ENCODE measurements at regions not wholly inside any gene's neighbourhood (a gene's known extent, or its start where the extent isn't known, plus 50 kb on each side); places are given as distances from the start of the nearest gene placed in this dataset.

DNA sequence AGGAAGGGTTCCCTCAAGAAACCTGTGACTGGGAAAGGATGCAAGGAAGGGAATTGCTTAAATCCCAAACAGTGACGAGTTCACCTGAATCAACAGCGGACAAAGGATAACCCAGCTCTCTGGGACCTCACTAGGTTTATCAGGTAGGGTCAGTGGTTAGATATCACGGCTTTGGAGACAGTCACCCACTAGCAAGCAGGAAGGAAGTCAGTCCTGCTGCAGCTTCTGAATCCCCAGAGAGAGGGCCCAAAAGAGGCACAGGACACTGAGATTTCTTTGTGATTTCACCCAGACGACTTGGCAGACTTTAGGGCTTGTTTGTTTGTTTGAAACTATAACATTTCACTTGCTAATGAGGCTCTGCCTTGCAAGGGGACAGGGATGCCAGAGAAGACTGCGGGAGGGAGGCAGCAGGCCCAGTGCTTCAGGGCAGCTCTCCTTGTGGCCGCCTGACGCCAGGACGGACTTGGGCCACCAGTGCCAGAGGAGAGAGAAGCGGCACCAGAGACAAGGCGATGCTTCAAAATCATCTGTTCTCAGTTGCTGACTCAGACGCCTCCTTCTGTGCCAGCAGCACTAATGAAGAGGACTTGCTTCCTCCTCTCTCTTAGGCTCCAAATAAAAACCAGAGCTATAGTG, 275.6 kb upstream of the SLC30A5 start:
- H4K20me1 ChIP-seq (ENCODE audit: insufficient read depth, low read length): no peaks in the 10 kb centered on the region
- H3K4me1 ChIP-seq (ENCODE audit: control insufficient read depth in 1 of 2, insufficient read depth in 2 of 2, low read length in 2 of 2): no peaks in the 10 kb centered on the region
- no peak overlapping the region for H3K27ac ChIP-seq (ENCODE audit: low read depth in 1 of 2, low read length in 2 of 2)
- no peak overlapping the region for H3K27ac Mint-ChIP-seq
- peaks cover 0 to 11% (median 8%) of the 10 kb centered on the region in 7 donors for H3K9me3 Mint-ChIP-seq
- intact Hi-C loops (cut with micrococcal nuclease): no loop called here
- H3K27me3 Mint-ChIP-seq (ENCODE audit: low read depth in 3 of 3): peaks cover 1 to 3% (median 2%) of the 10 kb centered on the region in 3 donors
- H2AFZ ChIP-seq (ENCODE audit: insufficient read depth, low read depth, low read length, poor library complexity, severe bottlenecking): no peak overlapping the region
- TF ChIP-seq, protein P1, sequence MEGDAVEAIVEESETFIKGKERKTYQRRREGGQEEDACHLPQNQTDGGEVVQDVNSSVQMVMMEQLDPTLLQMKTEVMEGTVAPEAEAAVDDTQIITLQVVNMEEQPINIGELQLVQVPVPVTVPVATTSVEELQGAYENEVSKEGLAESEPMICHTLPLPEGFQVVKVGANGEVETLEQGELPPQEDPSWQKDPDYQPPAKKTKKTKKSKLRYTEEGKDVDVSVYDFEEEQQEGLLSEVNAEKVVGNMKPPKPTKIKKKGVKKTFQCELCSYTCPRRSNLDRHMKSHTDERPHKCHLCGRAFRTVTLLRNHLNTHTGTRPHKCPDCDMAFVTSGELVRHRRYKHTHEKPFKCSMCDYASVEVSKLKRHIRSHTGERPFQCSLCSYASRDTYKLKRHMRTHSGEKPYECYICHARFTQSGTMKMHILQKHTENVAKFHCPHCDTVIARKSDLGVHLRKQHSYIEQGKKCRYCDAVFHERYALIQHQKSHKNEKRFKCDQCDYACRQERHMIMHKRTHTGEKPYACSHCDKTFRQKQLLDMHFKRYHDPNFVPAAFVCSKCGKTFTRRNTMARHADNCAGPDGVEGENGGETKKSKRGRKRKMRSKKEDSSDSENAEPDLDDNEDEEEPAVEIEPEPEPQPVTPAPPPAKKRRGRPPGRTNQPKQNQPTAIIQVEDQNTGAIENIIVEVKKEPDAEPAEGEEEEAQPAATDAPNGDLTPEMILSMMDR (IDR thresholded peaks at IDR 0.05): no peak
- H3K4me3 ChIP-seq (replicated peaks in 1 of 3; ENCODE audit: low read depth in 2 of 3, low read length in 3 of 3): no peak overlapping the region
- no peaks in the 10 kb centered on the region for H3K36me3 Mint-ChIP-seq
- H3K36me3 ChIP-seq (replicated peaks in 1 of 2; ENCODE audit: control insufficient read depth in 1 of 2, insufficient read depth in 2 of 2, low read length in 2 of 2): no peaks in the 10 kb centered on the region
- H3K9ac ChIP-seq (ENCODE audit: insufficient read depth, low read length, poor library complexity, severe bottlenecking): no peak overlapping the region
- H3K79me2 ChIP-seq (ENCODE audit: insufficient read depth, low read length): no peaks in the 10 kb centered on the region
- no peaks in the 10 kb centered on the region for H3K27me3 ChIP-seq (ENCODE audit: control insufficient read depth in 2 of 2, insufficient read depth in 2 of 2, low read length in 2 of 2)
- no peaks in the 10 kb centered on the region for H3K4me1 Mint-ChIP-seq
- H3K9me3 ChIP-seq (replicated peaks in 1 of 2; ENCODE audit: control insufficient read depth in 1 of 2, insufficient read depth in 1 of 2, low read length in 2 of 2): peaks cover 0 to 8% of the 10 kb centered on the region in 2 donors
- DNase-seq: no peak
- no peak overlapping the region for H3K4me2 ChIP-seq (replicated peaks; ENCODE audit: extremely low read depth, low read length, poor library complexity, severe bottlenecking)
- 81% methylated on average over 10 of the region's 11 CpGs for WGBS (ENCODE audit: insufficient coverage)
- no peak overlapping the region for H3K4me3 Mint-ChIP-seq

DNA sequence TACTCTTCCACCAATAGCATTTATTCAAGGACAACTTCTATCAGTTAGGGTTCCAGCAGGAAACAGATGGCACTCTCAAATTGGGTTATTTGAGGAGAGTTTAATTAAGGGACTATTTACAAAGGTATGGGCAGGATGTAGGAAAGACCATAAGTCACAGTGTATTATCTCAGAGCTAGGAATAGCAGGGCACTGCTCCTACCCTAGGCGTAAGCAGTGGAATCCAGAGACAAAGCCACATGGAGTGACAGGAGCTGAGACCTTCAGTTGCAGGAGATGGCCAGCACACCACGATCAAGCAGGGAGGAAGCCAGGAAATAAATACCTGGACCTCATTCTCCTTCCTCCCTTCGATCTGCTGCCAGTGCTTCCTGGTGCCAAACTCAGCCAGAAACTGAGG, 274.9 kb upstream of the SLC30A5 start:
- Histone ChIP-seq H3K4me1 (ENCODE audit: control insufficient read depth in 1 of 2, insufficient read depth in 2 of 2, low read length in 2 of 2) (no peaks in the 10 kb centered on the region), H4K20me1 (ENCODE audit: insufficient read depth, low read length) (no peaks in the 10 kb centered on the region), H3K36me3 (replicated peaks in 1 of 2; ENCODE audit: control insufficient read depth in 1 of 2, insufficient read depth in 2 of 2, low read length in 2 of 2) (no peaks in the 10 kb centered on the region), H3K27ac (ENCODE audit: low read depth in 1 of 2, low read length in 2 of 2) (no peak overlapping the region), H3K9me3 (replicated peaks in 1 of 2; ENCODE audit: control insufficient read depth in 1 of 2, insufficient read depth in 1 of 2, low read length in 2 of 2) (peaks cover 0 to 8% of the 10 kb centered on the region in 2 donors), H3K4me3 (replicated peaks in 1 of 3; ENCODE audit: low read depth in 2 of 3, low read length in 3 of 3) (no peak overlapping the region), H3K9ac (ENCODE audit: insufficient read depth, low read length, poor library complexity, severe bottlenecking) (no peak overlapping the region), H3K27me3 (ENCODE audit: control insufficient read depth in 2 of 2, insufficient read depth in 2 of 2, low read length in 2 of 2) (no peaks in the 10 kb centered on the region), H3K79me2 (ENCODE audit: insufficient read depth, low read length) (no peaks in the 10 kb centered on the region), H2AFZ (ENCODE audit: insufficient read depth, low read depth, low read length, poor library complexity, severe bottlenecking) (no peak overlapping the region), H3K4me2 (replicated peaks; ENCODE audit: extremely low read depth, low read length, poor library complexity, severe bottlenecking) (no peak overlapping the region)
- Mint-ChIP-seq H3K36me3 (no peaks in the 10 kb centered on the region), H3K4me1 (no peaks in the 10 kb centered on the region), H3K27ac (no peak overlapping the region), H3K4me3 (no peak overlapping the region), H3K27me3 (ENCODE audit: low read depth in 3 of 3) (peaks cover 1 to 3% (median 2%) of the 10 kb centered on the region in 3 donors), H3K9me3 (peaks cover 0 to 10% (median 3%) of the 10 kb centered on the region in 7 donors)
- 75% methylated on average over 2 of the region's 3 CpGs for WGBS (ENCODE audit: insufficient coverage)
- TF ChIP-seq, protein P1 (IDR thresholded peaks at IDR 0.05): no peak
- DNase-seq: no peak
- intact Hi-C loops (cut with micrococcal nuclease): no loop called here

Measured in CD14-positive monocyte (primary cell).